ENCODE measurements at regions not wholly inside any gene's neighbourhood (a gene's known extent, or its start where the extent isn't known, plus 50 kb on each side); places are given as distances from the start of the nearest gene placed in this dataset.

- TF ChIP-seq PKNOX1 (IDR thresholded peaks at IDR 0.05), result no peak
- no peak for TF ChIP-seq FOS (IDR thresholded peaks at IDR 0.05; ENCODE audit: borderline replicate concordance, extremely low read depth, insufficient read length)
- TF ChIP-seq BRCA1 (IDR thresholded peaks at IDR 0.05; ENCODE audit: low read depth, low read length), result no peak
- no peak for TF ChIP-seq TBL1XR1 (IDR thresholded peaks at IDR 0.05; ENCODE audit: low read depth, low read length)
- no peak for TF ChIP-seq CEBPZ (IDR thresholded peaks at IDR 0.05; ENCODE audit: low read depth, low read length)
- TF ChIP-seq MAX (IDR thresholded peaks at IDR 0.05; ENCODE audit: low read depth, low read length), result no peak
Observed at GRCh38 chr12:92563819-92564218, 139.0 kb upstream of the PLEKHG7 start (continued).

Measured in GM12878 (cell line).